ENCODE measurements at regions not wholly inside any gene's neighbourhood (a gene's known extent, or its start where the extent isn't known, plus 50 kb on each side); places are given as distances from the start of the nearest gene placed in this dataset.

DNA sequence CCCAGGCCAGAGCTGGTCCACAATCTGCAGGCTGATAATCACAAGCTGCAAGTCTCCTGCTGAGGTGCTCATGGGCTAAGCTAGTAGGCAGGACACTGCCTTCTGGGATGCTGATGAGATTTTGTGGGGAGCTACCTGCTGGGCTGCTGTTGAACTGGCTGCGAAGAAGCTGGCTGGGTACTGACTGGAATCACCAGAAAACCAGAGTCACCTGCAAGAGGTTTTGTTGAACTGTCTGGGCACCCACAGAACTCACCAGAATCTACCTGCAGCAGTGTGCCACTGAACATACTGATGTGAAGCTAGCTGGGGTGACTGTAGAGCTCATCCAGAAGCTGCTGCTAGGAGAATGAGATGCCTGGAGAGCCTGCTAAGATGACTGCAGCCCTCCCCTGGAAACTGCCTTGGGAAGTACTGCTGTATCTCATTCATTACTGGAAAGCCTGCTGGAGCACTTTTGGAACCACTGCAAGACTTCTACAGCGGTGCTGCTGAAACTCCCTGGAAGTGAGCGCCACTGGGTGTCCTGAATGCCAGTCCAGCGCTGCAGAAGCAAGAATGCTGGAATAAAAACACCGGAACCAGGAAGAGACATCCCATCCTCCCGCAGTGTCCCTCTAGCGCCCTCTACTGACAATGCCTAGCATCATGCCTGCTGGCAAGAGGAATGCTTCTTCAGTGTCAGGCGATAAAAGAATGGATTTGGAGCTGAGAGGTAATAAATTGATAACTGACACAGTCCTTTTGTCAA is 64.9 kb upstream of the ARHGAP18 start:
- Mint-ChIP-seq H3K4me1 (peaks cover 7% of the 10 kb centered on the region), H3K4me3 (peak overlapping the region; percentile 53), H3K27me3 (ENCODE audit: insufficient read depth) (no peaks in the 10 kb centered on the region), H3K9me3 (peaks cover 11% of the 10 kb centered on the region), H3K36me3 (ENCODE audit: low read depth) (no peaks in the 10 kb centered on the region), H3K27ac (no peak overlapping the region)
- peaks cover 5% of the 10 kb centered on the region for H3K9me3 ChIP-seq (ENCODE audit: control insufficient read depth, low read length)
- H3K4me3 ChIP-seq (ENCODE audit: low read length): peak overlapping the region; percentile 58
- WGBS, 2 experiments (ENCODE audit: insufficient coverage in 1 of 2, insufficient read length in 1 of 2): 37 to 39% methylated on average over 5 to 8 of the region's 8 CpGs
- TF ChIP-seq, protein P1, sequence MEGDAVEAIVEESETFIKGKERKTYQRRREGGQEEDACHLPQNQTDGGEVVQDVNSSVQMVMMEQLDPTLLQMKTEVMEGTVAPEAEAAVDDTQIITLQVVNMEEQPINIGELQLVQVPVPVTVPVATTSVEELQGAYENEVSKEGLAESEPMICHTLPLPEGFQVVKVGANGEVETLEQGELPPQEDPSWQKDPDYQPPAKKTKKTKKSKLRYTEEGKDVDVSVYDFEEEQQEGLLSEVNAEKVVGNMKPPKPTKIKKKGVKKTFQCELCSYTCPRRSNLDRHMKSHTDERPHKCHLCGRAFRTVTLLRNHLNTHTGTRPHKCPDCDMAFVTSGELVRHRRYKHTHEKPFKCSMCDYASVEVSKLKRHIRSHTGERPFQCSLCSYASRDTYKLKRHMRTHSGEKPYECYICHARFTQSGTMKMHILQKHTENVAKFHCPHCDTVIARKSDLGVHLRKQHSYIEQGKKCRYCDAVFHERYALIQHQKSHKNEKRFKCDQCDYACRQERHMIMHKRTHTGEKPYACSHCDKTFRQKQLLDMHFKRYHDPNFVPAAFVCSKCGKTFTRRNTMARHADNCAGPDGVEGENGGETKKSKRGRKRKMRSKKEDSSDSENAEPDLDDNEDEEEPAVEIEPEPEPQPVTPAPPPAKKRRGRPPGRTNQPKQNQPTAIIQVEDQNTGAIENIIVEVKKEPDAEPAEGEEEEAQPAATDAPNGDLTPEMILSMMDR (conservative IDR thresholded peaks at IDR 0.05): peak; percentile 98
- H3K9ac ChIP-seq (ENCODE audit: extremely low read depth, low read length, poor library complexity, severe bottlenecking): no peak overlapping the region
- no peak overlapping the region for H3K27ac ChIP-seq (ENCODE audit: low read depth, low read length)
- no peaks in the 10 kb centered on the region for H3K27me3 ChIP-seq (ENCODE audit: control insufficient read depth, insufficient read depth, low read length, poor library complexity, severe bottlenecking)
- DNase-seq: peak; percentile 95
- no peaks in the 10 kb centered on the region for H3K4me1 ChIP-seq (ENCODE audit: control insufficient read depth, insufficient read depth, low read length)
- no peaks in the 10 kb centered on the region for H3K36me3 ChIP-seq (ENCODE audit: control insufficient read depth, insufficient read depth, low read length)

DNA sequence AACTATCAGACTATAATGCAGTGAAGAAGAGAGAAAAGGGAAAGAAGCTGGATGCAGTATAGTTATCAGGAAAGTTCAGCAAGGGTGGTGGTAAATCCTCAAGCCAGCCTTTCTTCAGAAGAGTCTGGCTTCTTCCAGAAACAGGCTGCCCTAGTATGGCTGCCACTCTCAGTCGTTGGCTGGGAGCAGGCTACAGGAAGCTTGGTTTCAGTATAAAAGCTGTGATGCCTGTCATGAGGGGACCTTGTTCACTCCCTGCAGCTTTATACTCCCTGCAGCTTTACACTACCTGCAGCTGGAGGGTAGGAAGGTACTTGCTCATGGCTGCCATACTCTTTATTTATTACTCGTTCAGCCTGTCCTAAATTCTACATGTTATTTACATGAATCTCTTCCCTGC is 63.3 kb upstream of the ARHGAP18 start:
- H3K9me3 ChIP-seq (ENCODE audit: control insufficient read depth, low read length): no peaks in the 10 kb centered on the region
- no peak overlapping the region for H3K9ac ChIP-seq (ENCODE audit: extremely low read depth, low read length, poor library complexity, severe bottlenecking)
- WGBS, 2 experiments (ENCODE audit: insufficient coverage in 1 of 2, insufficient read length in 1 of 2): 88 to 92% methylated on average over 2 of the region's 2 CpGs

DNA sequence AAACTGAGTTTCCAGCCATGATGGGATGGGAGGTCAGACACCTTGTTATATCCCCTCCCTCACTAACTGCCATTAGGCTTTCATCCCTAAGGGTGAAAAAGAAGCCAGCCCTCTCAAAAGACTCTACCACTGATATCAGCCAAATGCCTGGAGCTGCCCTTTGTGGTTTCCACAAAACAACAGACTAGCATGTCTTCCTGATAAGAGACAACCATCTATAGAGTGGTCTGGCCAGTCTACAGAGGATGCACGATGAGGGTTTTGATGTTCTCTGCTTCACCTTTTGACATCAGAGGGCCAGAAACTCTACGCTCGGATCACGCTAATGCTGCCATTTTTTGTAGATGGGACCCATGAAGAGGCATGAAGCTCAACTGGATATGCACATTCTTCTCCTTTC is 61.7 kb upstream of the ARHGAP18 start:
- Mint-ChIP-seq H3K27me3 (ENCODE audit: insufficient read depth) (peaks cover 9% of the 10 kb centered on the region), H3K9me3 (no peaks in the 10 kb centered on the region), H3K36me3 (ENCODE audit: low read depth) (no peaks in the 10 kb centered on the region), H3K27ac (no peak overlapping the region), H3K4me1 (peaks cover 17% of the 10 kb centered on the region), H3K4me3 (no peak overlapping the region)
- H3K27ac ChIP-seq (ENCODE audit: low read depth, low read length): no peak overlapping the region
- H3K4me1 ChIP-seq (ENCODE audit: control insufficient read depth, insufficient read depth, low read length): no peaks in the 10 kb centered on the region
- no peaks in the 10 kb centered on the region for H3K36me3 ChIP-seq (ENCODE audit: control insufficient read depth, insufficient read depth, low read length)
- TF ChIP-seq, protein P1 (conservative IDR thresholded peaks at IDR 0.05): no peak
- no peaks in the 10 kb centered on the region for H3K9me3 ChIP-seq (ENCODE audit: control insufficient read depth, low read length)
- DNase-seq: no peak
- H3K27me3 ChIP-seq (ENCODE audit: control insufficient read depth, insufficient read depth, low read length, poor library complexity, severe bottlenecking): peaks cover 4% of the 10 kb centered on the region
- no peak overlapping the region for H3K4me3 ChIP-seq (ENCODE audit: low read length)
- WGBS, 2 experiments (ENCODE audit: insufficient coverage in 1 of 2, insufficient read length in 1 of 2): 97 to 100% methylated on average over 4 of the region's 4 CpGs
- H3K9ac ChIP-seq (ENCODE audit: extremely low read depth, low read length, poor library complexity, severe bottlenecking): no peak overlapping the region

More for the DNA sequence above, 63.3 kb upstream of the ARHGAP18 start:
- DNase-seq: no peak
- no peaks in the 10 kb centered on the region for H3K36me3 Mint-ChIP-seq (ENCODE audit: low read depth)
- no peak overlapping the region for H3K4me3 ChIP-seq (ENCODE audit: low read length)
- no peak overlapping the region for H3K4me3 Mint-ChIP-seq
- TF ChIP-seq, protein P1 (conservative IDR thresholded peaks at IDR 0.05): no peak
- peaks cover 2% of the 10 kb centered on the region for H3K27me3 Mint-ChIP-seq (ENCODE audit: insufficient read depth)
- no peaks in the 10 kb centered on the region for H3K36me3 ChIP-seq (ENCODE audit: control insufficient read depth, insufficient read depth, low read length)
- H3K4me1 ChIP-seq (ENCODE audit: control insufficient read depth, insufficient read depth, low read length): no peaks in the 10 kb centered on the region
- H3K4me1 Mint-ChIP-seq: peaks cover 7% of the 10 kb centered on the region
- no peaks in the 10 kb centered on the region for H3K27me3 ChIP-seq (ENCODE audit: control insufficient read depth, insufficient read depth, low read length, poor library complexity, severe bottlenecking)
- H3K27ac Mint-ChIP-seq: no peak overlapping the region
- peaks cover 5% of the 10 kb centered on the region for H3K9me3 Mint-ChIP-seq
- H3K27ac ChIP-seq (ENCODE audit: low read depth, low read length): no peak overlapping the region
